ENCODE measurements at regions not wholly inside any gene's neighbourhood (a gene's known extent, or its start where the extent isn't known, plus 50 kb on each side); places are given as distances from the start of the nearest gene placed in this dataset.
A peak's percentile ranks its signal among the peaks of the same experiment; 100 is the strongest.

DNA sequence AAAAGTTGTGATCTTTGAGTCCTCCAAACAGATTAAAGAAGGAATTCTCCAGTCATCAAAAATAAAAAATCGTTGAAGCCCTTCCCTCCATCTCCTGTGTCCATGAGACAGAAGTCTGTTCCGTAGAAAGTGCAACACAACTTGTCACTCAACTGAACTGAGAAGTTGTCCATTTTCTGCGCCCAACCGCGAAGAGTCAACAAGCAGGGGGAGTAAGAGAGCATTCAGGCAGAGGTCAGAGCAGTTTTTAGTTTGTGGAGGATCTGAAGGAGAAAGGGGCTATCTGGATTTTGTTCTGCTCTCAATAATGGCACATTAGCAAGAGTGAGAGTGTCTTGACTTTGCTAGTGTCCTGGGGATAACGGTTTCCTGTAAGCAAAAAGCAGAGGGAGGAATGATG is 303.9 kb downstream of the ICE1 start:
- Histone ChIP-seq H3K27ac (no peak overlapping the region), H3K36me3 (no peaks in the 10 kb centered on the region), H3K9me3 (no peaks in the 10 kb centered on the region), H3K4me1 (no peaks in the 10 kb centered on the region), H3K27me3 (no peaks in the 10 kb centered on the region), H3K4me3 (no peak overlapping the region)
- TF ChIP-seq, protein P1, sequence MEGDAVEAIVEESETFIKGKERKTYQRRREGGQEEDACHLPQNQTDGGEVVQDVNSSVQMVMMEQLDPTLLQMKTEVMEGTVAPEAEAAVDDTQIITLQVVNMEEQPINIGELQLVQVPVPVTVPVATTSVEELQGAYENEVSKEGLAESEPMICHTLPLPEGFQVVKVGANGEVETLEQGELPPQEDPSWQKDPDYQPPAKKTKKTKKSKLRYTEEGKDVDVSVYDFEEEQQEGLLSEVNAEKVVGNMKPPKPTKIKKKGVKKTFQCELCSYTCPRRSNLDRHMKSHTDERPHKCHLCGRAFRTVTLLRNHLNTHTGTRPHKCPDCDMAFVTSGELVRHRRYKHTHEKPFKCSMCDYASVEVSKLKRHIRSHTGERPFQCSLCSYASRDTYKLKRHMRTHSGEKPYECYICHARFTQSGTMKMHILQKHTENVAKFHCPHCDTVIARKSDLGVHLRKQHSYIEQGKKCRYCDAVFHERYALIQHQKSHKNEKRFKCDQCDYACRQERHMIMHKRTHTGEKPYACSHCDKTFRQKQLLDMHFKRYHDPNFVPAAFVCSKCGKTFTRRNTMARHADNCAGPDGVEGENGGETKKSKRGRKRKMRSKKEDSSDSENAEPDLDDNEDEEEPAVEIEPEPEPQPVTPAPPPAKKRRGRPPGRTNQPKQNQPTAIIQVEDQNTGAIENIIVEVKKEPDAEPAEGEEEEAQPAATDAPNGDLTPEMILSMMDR (IDR thresholded peaks at IDR 0.05): no peak
- DNase-seq (no peak), ATAC-seq (no peak), FAIRE-seq (no peak)
- intact Hi-C loops (cut with DNase I): no loop called here
- WGBS, 2 donors: 51 to 58% methylated on average over 6 of the region's 6 CpGs

DNA sequence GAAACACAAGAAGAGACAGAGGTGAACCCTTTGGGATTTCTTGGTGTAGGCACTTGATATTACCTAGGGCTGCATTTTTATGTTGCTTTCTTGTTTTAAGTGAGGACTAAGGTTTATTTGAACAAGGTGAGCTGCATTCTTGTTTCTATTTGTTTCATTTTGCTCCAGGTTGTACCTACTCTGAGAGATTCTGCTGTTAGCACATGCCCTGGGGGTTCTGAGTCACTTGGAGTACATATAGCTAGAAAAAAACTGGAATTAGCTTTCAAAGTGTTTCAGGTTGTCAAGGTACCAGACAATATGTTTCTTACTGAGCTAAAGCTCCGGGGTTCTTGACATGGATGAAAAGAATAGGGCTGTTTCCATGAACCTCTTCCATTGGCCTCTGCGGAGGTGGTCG is 299.4 kb downstream of the ICE1 start:
- DNase-seq (no peak), ATAC-seq (no peak), FAIRE-seq (no peak)
- no peak overlapping the region for H3K27ac ChIP-seq
- H3K4me1 ChIP-seq: no peaks in the 10 kb centered on the region
- H3K9me3 ChIP-seq: no peaks in the 10 kb centered on the region
- TF ChIP-seq, protein P1 (IDR thresholded peaks at IDR 0.05): no peak
- H3K4me3 ChIP-seq: no peak overlapping the region
- H3K36me3 ChIP-seq: no peaks in the 10 kb centered on the region
- intact Hi-C loops (cut with DNase I): no loop called here
- no peaks in the 10 kb centered on the region for H3K27me3 ChIP-seq
- 55 to 63% methylated on average over 3 of the region's 3 CpGs for WGBS, 2 donors

DNA sequence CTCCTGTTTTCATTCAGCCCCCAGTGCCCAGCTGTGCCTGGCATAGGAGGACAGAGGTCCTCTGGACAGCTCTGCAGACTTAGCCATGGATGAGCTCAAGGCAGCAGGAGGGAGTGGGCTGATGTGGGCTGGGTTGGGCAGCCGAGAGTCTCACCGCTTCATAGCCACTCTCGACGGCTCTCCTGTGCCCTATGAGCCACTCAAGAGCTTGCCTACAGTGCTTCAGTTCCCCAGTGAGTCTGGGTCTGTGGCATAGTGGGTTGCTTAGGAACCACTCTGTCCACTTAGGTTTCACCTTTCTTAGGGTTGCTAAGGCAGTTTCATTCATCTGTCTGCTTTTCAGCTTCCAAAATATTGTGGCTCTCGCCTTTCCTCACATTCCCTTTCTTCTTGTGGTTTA is 296.8 kb downstream of the ICE1 start:
- Histone ChIP-seq H3K36me3 (no peaks in the 10 kb centered on the region), H3K9me3 (no peaks in the 10 kb centered on the region), H3K27ac (no peak overlapping the region), H3K27me3 (no peaks in the 10 kb centered on the region), H3K4me3 (no peak overlapping the region), H3K4me1 (no peaks in the 10 kb centered on the region)
- 54 to 77% methylated on average over 5 of the region's 5 CpGs for WGBS, 2 donors
- no peak for DNase-seq
- TF ChIP-seq, protein P1 (IDR thresholded peaks at IDR 0.05): no peak
- FAIRE-seq: no peak
- peak in 1 of 4 donors; percentile 44 for ATAC-seq
- intact Hi-C loops (cut with DNase I): no loop called here

DNA sequence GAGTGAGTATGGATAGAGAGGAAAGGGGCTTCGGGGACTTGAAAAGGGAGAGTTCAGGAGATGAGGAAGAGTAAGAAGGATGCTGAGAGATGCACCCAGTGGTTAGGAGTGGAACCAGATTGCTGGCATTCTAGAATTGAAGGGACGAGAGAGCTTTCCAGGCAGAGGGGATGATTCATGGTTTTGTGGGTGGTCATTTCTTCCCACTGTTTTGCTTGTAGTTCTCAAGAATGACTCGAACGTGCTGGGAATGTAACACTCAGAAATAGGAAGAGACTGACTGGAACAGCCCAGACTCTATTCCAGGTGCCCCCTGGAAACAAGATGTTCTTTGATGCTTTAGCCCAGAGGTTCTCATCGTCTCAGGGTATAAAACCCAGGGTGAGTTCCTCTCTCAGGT is 294.2 kb downstream of the ICE1 start:
- Histone ChIP-seq H3K36me3 (no peaks in the 10 kb centered on the region), H3K4me1 (no peaks in the 10 kb centered on the region), H3K4me3 (no peak overlapping the region), H3K9me3 (no peaks in the 10 kb centered on the region), H3K27ac (no peak overlapping the region), H3K27me3 (no peaks in the 10 kb centered on the region)
- ATAC-seq (no peak), FAIRE-seq (no peak), DNase-seq (no peak)
- 49 to 58% methylated on average over 5 of the region's 5 CpGs for WGBS, 2 donors
- intact Hi-C loops (cut with DNase I): no loop called here
- TF ChIP-seq, protein P1 (IDR thresholded peaks at IDR 0.05): no peak

DNA sequence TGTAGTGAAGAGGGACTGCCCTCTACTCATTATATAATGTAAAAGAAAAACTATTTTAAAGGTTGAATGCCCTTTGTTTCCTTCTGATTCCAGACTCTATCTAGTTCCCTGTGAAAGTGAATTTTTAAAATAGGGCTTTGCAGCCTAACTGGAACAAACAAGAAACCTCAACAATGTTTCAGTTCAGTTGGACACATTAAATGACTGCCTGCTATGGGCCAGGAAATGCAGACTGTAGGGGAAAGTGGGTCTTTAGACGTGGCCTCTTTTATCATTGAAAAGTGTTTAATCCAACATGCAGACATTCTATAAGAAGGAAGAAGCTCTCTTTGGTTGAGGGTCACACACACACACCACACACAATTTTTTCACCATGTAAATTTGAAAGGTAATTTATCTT is 289.1 kb downstream of the ICE1 start:
- no peak for ATAC-seq
- no peak for DNase-seq
- no peaks in the 10 kb centered on the region for H3K4me1 ChIP-seq
- H3K4me3 ChIP-seq: no peak overlapping the region
- no peak for FAIRE-seq
- no peaks in the 10 kb centered on the region for H3K36me3 ChIP-seq
- TF ChIP-seq, protein P1 (IDR thresholded peaks at IDR 0.05): no peak
- 16 to 22% methylated on average over 1 of the region's 1 CpG for WGBS, 2 donors
- no peaks in the 10 kb centered on the region for H3K9me3 ChIP-seq
- H3K27me3 ChIP-seq: no peaks in the 10 kb centered on the region
- H3K27ac ChIP-seq: no peak overlapping the region
- intact Hi-C loops (cut with DNase I): no loop called here
